SK-N-SH treated with all-trans-retinoic acid at 6 μM for 48 hours (cell line): ENCODE measurements at regions not wholly inside any gene's neighbourhood (a gene's known extent, or its start where the extent isn't known, plus 50 kb on each side); places are given as distances from the start of the nearest gene placed in this dataset.

ENCODE experiments used
- ATAC-seq: fragments of 200-7000 bp; cut with Tn5 transposase; 3 replicates; pipeline ENCODE4 v1.9.1; 2020; ENCODE audit warnings: mild to moderate bottlenecking, moderate library complexity
- ARNTL ChIP-seq: fragments of 450-650 bp; formaldehyde crosslinking; IDR thresholded peaks from 2 replicates; pipeline ENCODE4 v1.5.0; 2020; ENCODE audit warnings: low read depth, mild to moderate bottlenecking, moderate library complexity, borderline replicate concordance
- BACH2 ChIP-seq: fragments of 250-450 bp; sonication (Bioruptor Pico); IDR thresholded peaks from 2 replicates; pipeline ENCODE4 v1.9.0; 2021; ENCODE audit warnings: mild to moderate bottlenecking, borderline replicate concordance
- CSDC2 ChIP-seq: fragments of 250-450 bp; sonication (Bioruptor Pico); IDR thresholded peaks from 2 replicates; pipeline ENCODE4 v1.5.0; 2020; ENCODE audit warnings: mild to moderate bottlenecking, moderate library complexity
- CSRNP3 ChIP-seq: fragments of 250-450 bp; sonication (Bioruptor Pico); IDR thresholded peaks from 2 replicates; pipeline ENCODE4 v1.5.1; 2021; ENCODE audit warnings: mild to moderate bottlenecking, moderate library complexity
- ESRRG ChIP-seq: fragments of 250-450 bp; sonication (Bioruptor Pico); IDR thresholded peaks from 2 replicates; pipeline ENCODE4 v1.6.1; 2021; ENCODE audit warnings: mild to moderate bottlenecking
- GLIS3 ChIP-seq: fragments of 250-450 bp; sonication (Bioruptor Pico); IDR thresholded peaks from 2 replicates; pipeline ENCODE4 v1.5.0; 2020; ENCODE audit warnings: mild to moderate bottlenecking, moderate library complexity
- OSR1 ChIP-seq: fragments of 250-450 bp; sonication (Bioruptor Pico); IDR thresholded peaks from 2 replicates; pipeline ENCODE4 v1.8.0; 2022; ENCODE audit warnings: moderate library complexity, mild to moderate bottlenecking, inconsistent platforms
- PPARA ChIP-seq: fragments of 250-450 bp; sonication (Bioruptor Pico); IDR thresholded peaks from 2 replicates; pipeline ENCODE4 v1.5.0; 2020; ENCODE audit warnings: mild to moderate bottlenecking, borderline replicate concordance
- RARB ChIP-seq: fragments of 250-450 bp; sonication (Bioruptor Pico); IDR thresholded peaks from 2 replicates; pipeline ENCODE4 v1.8.0; 2021; ENCODE audit warnings: mild to moderate bottlenecking, moderate library complexity
- SNAI2 ChIP-seq: fragments of 250-450 bp; sonication (Bioruptor Pico); IDR thresholded peaks from 2 replicates; pipeline ENCODE4 v1.5.0; 2020; ENCODE audit warnings: mild to moderate bottlenecking, moderate library complexity
- TOX ChIP-seq: fragments of 250-450 bp; sonication (Bioruptor Pico); IDR thresholded peaks from 2 replicates; pipeline ENCODE4 v1.8.0; 2021; ENCODE audit warnings: mild to moderate bottlenecking, moderate library complexity, borderline replicate concordance
- TSHZ2 ChIP-seq: fragments of 250-450 bp; sonication (Bioruptor Pico); IDR thresholded peaks from 2 replicates; pipeline ENCODE4 v1.5.0; 2020; ENCODE audit warnings: mild to moderate bottlenecking, moderate library complexity
- ZC3H10 ChIP-seq: fragments of 250-450 bp; sonication (Bioruptor Pico); IDR thresholded peaks from 2 replicates; pipeline ENCODE4 v1.5.1; 2021; ENCODE audit warnings: mild to moderate bottlenecking, moderate library complexity
- ZFP3 ChIP-seq: fragments of 250-450 bp; sonication (Bioruptor Pico); IDR thresholded peaks from 2 replicates; pipeline ENCODE4 v1.5.0; 2020; ENCODE audit warnings: mild to moderate bottlenecking, moderate library complexity
- ZFP30 ChIP-seq: fragments of 450-650 bp; formaldehyde crosslinking; IDR thresholded peaks from 2 replicates; pipeline ENCODE4 v1.5.0; 2022; ENCODE audit warnings: mild to moderate bottlenecking, moderate library complexity
- ZNF70 ChIP-seq: fragments of 450-650 bp; formaldehyde crosslinking; IDR thresholded peaks from 2 replicates; pipeline ENCODE4 v1.5.0; 2020; ENCODE audit warnings: mild to moderate bottlenecking, moderate library complexity
- ZNF8 ChIP-seq: fragments of 450-650 bp; formaldehyde crosslinking; IDR thresholded peaks from 2 replicates; pipeline ENCODE4 v1.5.0; 2020; ENCODE audit warnings: mild to moderate bottlenecking, moderate library complexity
- TF ChIP-seq, protein P1 (sequence below): fragments of 250-450 bp; sonication (Bioruptor Pico); IDR thresholded peaks from 2 replicates; pipeline ENCODE4 v1.5.1; 2020; ENCODE audit warnings: low read depth, mild to moderate bottlenecking, moderate library complexity
- TF ChIP-seq, protein P2 (sequence below): fragments of 250-450 bp; sonication (Bioruptor Pico); IDR thresholded peaks from 2 replicates; pipeline ENCODE4 v1.8.0; 2021; ENCODE audit warnings: low read depth, mild to moderate bottlenecking, moderate library complexity, borderline replicate concordance

DNA sequence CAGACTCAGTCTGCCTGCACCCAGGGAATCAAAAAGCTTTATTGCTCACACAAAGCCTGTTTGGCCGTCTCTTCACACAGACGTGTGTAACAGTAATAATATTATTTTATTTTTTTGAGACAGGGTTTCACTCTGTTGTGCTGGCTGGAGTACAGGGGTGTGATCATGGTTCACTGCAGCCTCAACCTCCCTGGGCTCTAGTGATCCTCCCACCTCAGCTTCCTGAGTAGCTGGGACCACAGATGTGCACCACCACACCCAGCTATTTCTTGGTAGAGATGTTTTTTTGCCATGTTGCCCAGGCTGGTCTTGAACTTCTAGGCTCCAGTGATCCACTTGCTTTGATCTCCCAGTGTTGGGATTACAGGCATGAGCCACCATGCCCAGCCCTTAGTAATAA, 88.4 kb upstream of the DCD start:
- ATAC-seq: no peak
- TF ChIP-seq TSHZ2 (CRISPR knock-in tag) (no peak), ZNF8 (CRISPR knock-in tag) (no peak), CSRNP3 (no peak), CSDC2 (no peak), ESRRG (no peak), ZNF70 (CRISPR knock-in tag) (no peak)

DNA sequence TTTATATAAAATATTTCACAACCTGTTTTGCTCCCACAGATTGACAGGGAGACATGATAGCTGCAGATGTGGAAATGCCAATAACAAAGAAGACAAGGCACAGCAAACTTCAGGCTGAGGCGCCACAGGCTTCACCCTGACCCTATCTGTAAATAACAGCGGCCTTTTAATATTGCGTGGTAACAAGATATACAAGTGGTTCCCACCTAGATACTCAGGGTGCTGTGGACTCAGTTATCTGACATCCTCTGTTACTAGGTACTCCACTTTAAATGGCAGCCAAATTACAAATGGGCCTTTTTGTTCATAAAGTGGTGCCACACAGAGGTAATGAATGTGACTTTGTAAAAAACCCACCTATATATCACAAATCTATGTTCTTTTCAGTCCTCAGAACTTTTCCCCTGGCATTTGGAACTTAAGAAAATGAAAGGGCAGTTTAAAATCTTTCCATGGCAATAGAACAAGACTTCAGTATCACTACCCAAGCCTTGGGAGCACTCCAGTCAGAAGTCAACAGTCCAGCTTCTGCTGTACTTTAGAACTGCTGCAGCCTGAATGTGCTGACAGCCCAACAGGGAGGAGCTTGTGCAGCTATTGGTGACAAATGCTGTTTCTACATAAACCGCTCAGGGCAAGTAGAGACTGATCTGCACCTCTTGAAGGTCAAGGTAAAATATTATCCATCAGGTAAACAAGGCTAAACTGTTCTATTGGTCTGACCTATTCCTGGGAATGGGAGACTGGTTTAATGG, 86.2 kb upstream of the DCD start:
- no peak for TF ChIP-seq TOX (CRISPR knock-in tag)
- ATAC-seq: no peak

DNA sequence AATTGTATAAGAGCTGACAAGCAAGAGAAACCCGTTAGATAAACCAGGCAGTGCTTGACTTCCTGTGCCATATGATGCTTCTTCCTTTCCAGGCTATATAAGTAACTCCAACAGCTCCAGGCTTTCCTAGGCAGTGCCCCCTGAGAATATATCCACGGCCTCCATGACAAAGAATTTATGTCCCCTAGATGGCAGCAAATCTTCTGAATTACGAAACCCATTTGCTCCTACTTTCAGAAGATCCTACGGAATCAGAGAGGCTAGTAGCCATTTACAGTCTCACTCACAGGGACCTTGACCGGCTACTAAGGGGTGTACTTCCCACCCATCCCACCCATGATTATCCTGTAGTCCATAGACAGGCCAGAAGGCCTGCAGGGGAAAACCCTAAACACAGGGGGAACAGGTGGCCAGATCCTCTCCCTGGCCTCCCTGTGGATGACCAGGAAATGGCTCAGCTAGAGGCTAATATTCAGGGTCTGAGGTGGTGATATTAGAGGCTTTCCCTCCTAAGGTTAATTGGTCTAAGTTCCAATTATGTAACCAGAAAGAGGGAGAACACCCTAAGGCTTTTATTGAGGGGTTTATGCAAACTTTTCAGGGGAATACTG, 77.2 kb upstream of the DCD start:
- TF ChIP-seq, protein P1, sequence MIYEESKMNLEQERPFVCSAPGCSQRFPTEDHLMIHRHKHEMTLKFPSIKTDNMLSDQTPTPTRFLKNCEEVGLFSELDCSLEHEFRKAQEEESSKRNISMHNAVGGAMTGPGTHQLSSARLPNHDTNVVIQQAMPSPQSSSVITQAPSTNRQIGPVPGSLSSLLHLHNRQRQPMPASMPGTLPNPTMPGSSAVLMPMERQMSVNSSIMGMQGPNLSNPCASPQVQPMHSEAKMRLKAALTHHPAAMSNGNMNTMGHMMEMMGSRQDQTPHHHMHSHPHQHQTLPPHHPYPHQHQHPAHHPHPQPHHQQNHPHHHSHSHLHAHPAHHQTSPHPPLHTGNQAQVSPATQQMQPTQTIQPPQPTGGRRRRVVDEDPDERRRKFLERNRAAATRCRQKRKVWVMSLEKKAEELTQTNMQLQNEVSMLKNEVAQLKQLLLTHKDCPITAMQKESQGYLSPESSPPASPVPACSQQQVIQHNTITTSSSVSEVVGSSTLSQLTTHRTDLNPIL (CRISPR knock-in tag): no peak
- TF ChIP-seq ARNTL (CRISPR knock-in tag) (no peak), ZNF70 (CRISPR knock-in tag) (no peak), BACH2 (CRISPR knock-in tag) (no peak), GLIS3 (CRISPR knock-in tag) (no peak), ESRRG (no peak), ZFP30 (CRISPR knock-in tag) (no peak), ZFP3 (CRISPR knock-in tag) (no peak), CSDC2 (no peak), OSR1 (CRISPR knock-in tag) (no peak)
- TF ChIP-seq, protein P2, sequence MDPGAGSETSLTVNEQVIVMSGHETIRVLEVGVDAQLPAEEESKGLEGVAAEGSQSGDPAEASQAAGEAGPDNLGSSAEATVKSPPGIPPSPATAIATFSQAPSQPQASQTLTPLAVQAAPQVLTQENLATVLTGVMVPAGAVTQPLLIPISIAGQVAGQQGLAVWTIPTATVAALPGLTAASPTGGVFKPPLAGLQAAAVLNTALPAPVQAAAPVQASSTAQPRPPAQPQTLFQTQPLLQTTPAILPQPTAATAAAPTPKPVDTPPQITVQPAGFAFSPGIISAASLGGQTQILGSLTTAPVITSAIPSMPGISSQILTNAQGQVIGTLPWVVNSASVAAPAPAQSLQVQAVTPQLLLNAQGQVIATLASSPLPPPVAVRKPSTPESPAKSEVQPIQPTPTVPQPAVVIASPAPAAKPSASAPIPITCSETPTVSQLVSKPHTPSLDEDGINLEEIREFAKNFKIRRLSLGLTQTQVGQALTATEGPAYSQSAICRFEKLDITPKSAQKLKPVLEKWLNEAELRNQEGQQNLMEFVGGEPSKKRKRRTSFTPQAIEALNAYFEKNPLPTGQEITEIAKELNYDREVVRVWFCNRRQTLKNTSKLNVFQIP: no peak
- ATAC-seq: peak; percentile 72

DNA sequence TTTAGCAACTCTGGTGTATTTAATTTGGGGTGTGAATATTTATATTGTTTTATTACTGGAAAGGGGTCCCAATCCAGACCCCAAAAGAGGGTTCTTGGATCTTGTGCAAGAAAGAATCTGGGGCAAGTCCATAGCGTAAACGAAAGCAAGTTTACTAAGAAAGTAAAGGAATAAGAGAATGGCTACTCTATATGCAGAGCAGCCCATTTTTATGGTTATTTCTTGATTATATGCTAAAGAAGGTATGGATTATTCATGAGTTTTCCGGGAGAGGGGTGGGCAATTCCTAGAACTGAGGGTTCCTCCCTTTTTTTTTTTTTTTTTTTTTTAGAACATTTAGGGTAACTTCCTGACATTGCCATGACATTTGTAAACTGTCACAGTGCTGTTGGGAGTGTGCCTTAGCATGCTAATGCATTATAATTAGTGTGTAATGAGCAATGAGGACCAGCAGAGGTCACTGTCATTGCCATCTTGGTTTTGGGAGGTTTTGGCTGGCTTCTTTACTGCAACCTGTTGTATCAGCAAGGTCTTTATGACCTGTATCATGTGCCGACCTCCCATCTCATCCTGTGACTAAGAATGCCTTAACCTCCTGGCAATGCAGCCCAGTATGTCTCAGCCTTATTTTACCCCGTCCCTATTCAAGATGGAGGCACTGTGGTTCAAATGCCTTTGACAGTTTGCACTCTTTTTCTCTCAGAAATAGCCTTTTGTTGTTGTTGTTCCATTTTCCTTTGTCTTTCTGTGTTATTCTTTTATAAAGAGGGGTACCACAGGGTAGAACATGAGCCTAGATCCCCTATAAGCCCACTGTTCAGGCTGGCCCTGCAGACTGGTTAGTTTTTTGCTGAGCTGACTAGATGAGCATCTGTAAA, 75.5 kb upstream of the DCD start:
- ATAC-seq: peak; percentile 66; the same call in 2 of the 3 replicates
- no peak for TF ChIP-seq ZFP3 (CRISPR knock-in tag)
- no peak for TF ChIP-seq CSDC2
- no peak for TF ChIP-seq SNAI2 (CRISPR knock-in tag)
- TF ChIP-seq, protein P2: no peak
- TF ChIP-seq ZNF8 (CRISPR knock-in tag): no peak
- no peak for TF ChIP-seq RARB (CRISPR knock-in tag)
- no peak for TF ChIP-seq GLIS3 (CRISPR knock-in tag)
- no peak for TF ChIP-seq TSHZ2 (CRISPR knock-in tag)
- TF ChIP-seq ARNTL (CRISPR knock-in tag): no peak
- no peak for TF ChIP-seq ZFP30 (CRISPR knock-in tag)
- TF ChIP-seq CSRNP3: no peak
- TF ChIP-seq OSR1 (CRISPR knock-in tag): no peak
- TF ChIP-seq ZNF70 (CRISPR knock-in tag): no peak
- no peak for TF ChIP-seq PPARA (CRISPR knock-in tag)
- no peak for TF ChIP-seq ZC3H10 (CRISPR knock-in tag)
